ENCODE measurements at regions not wholly inside any gene's neighbourhood (a gene's known extent, or its start where the extent isn't known, plus 50 kb on each side); places are given as distances from the start of the nearest gene placed in this dataset.

DNA sequence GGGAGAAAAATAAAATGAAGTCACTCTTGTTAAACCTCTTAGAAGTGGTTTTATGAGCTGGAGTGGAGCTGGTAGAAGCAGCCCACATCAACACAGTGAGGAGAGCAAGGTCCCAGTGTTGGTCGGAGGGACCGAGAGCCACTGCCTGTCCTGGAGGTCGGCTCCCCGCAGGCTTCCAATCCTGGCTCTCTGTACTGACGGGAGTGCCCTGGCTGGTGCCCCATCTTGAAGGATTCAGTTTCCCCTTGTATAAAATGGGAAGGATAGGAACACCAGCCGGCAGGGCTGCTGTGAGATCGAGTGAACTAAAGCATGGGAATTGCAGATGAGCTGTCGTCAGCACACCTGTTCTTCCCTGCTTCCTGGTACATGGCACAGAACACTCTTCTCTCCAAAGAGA is 104.3 kb upstream of the ID2 start:
- DNase-seq, result no peak

DNA sequence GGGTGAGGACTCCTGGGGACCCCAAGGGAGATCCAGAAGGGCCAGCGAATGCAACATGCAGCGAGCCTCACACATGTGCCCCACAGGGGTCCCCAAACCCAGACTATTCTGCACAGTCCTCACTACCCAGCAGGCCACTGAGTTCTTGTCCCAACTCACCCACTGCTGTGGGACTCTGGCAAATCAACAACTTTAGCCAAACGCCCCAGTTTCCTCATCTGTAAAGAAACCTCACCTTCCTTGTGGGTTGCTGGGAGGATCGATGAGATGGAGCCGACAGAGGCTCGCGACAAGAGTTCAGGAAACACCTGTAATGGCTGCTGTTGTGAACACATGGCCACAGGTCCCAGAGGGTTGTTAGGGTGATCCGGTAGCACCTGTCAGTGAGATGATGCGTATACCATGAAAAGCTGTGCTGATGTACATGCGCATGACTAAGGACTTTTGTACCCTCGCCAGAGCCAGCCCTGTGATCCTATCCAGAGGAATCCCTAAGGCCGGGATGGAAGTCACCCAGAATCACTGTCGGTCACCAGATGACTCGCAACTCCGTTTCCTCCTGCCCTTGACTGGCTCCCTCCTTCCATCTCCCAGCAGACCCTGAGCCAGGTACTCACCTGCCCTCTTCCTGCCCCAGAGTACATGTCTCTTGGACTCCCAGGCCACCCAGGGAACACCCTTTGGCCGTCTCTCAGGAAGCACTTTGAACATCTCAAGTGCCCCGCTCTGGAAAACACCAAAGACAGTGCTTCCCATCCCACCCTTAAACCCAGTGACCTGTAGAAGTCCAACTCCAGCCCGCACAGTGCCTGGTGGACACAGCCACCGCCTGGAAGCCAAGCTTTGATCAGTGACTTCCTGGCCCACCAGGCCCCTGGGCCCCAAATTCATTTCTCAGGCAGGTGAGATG is 103.3 kb upstream of the ID2 start:
- DNase-seq, result no peak

DNA sequence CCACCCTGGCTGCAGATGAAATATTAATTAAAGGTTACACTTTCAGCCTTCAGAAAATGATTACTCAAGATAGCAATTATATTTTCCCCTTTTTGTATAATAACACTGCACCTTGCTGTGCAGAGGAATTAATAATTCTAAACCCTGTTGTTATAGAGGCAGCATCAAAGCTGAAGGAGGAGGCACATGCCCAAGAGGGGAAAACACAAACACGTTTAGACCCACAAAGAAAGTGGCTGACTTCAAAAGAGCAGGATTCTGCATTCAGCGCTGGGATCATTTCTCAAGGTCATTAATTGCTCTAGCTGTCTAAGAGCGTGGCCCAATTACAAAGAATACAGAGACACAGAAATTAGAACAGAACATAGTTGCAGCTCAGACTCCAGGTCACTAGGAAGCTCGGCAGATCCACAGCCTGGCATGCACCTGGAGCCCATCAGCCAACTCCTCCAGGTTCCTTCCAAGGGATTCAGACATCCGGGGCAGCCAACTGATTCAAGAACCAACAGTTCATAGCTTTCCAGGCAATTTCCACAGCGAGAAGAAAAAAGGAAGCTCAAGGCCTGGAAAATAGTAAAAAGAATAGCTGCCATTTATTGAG is 102.3 kb upstream of the ID2 start:
- no peak for DNase-seq

DNA sequence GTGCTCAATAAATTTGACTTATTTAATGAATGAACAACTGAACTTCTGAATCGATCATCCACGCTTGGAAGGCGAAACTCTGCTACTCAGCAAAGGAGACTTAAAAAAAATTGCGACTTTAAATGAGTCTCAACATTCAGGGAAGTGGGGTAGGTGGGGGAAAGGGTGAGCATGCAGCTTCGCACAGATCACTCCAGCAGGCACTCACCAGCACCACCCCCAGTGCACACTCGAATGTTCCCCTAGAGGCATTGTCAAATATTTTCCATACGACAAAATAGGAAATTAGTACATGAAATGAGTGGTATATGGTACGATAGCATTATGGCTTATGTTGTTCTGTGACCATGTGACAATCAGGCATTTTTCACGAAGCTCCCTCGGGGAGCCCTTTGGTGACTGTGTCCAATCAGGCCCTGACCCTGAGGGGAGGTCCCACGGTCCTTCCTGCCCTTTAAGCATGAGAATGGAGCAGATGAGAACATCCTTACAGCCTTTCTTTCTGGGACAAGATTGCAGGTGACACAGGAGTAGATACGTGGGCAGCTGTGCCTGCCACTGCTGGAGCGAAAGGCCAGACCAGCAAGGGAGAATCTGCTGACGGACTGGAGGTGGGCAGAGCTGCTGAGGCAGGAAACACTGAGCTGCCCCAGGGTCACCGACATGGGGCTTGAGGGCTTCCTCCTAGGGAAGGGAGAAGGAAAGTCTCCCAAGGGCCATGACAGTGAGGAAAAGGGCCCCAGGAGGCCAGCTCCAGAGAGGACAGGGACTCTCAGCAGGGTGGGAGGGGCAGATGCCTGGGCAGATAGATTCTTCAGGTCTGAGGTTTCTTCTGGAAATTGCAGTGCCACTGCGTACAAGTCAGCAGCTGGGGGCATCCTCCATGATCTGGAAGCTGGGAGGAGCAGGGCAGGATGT is 101.3 kb upstream of the ID2 start:
- DNase-seq, result no peak

DNA sequence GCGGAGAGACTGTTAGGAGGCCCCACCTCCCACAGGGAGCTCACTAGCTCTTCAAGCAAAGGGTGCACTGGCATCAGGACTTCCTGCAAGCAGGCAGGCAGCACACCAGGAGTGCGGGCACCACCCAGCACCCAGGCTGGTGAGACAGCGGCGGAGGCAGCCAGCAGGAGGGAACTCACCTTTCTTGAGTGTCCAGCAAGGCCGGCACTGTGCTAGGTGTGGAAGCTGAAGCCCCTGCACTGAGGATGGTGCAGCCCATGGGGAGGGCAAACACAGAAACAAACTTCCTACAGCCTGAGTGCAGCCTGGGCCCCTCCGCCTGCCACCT is 100.7 kb upstream of the ID2 start:
- no peak for DNase-seq

DNA sequence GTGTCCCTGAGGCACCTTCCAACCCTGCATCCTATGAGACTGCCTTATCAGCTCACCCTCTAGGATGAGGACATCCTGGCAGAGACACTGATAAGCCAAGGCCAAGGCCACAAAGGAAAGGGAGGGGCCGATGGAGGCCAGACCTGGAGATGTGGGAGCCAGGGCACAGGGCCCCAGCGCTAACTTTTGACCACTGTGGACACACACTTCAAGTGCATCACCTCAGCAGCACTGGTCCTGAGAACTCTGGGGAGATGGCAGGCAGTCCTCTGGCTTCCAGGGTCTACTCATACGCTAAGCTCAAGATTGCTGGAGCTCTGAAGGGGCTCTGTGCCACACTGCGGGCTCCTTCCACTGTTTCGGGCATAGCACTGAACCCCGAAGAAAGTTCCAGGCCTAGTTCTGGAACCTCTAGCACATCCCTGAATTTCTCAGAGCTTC is 100.2 kb upstream of the ID2 start:
- no peak for DNase-seq

DNA sequence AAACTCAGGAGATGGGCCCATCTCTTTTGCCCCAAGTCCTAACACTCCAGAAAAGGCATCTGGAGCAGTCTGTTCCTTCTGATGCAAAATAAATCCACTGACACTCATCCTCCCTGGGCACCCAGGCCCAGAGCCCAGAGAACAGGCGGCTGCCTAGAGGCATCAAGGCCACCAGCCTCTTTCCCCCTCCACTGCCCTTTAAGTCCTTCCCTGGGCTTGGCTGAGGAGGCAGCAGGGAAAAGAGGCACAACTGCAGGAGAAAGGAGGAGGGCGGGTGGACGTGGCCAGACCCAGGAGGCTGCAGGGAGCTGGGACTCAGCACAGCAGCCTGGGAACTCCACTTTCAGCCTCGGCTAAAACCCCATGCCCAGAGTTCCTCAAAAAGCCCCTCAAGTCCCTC is 99.7 kb upstream of the ID2 start:
- DNase-seq, result no peak

DNA sequence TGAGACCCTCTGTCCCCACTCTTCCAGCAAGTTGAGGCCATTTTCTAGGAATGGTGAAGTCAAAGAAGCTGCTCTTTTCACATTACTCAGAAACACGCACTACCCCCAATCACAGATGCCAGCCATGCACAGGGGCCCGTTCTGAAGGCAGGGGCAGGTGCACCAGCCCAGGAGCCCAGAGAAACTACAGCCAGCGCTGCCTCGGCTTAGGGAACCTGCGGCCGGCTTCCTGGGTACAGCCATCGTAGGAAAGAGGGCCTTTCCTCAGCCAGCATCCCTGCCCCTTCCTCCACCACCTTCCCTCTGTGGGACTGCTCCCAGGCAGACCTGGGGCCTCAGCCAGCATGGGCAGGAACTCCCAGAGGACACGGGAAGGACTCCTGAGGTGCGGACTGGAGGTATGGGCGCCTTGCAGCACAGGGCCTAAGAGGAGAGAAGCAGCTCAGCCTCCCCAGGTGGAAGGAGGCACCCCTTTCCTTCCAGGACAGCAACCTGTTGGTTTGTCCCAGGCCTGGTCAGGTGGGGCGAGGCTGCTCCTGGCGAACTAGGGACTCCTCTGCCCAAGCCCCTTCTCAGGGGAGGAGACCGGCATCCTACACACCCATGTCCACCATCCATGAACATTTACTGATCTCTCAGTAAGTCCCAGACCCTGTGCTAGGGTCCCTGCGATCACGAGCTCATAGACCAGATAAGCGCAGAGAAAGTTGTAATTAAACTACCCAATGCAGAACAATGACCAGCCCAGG is 99.0 kb upstream of the ID2 start:
- no peak for DNase-seq

DNA sequence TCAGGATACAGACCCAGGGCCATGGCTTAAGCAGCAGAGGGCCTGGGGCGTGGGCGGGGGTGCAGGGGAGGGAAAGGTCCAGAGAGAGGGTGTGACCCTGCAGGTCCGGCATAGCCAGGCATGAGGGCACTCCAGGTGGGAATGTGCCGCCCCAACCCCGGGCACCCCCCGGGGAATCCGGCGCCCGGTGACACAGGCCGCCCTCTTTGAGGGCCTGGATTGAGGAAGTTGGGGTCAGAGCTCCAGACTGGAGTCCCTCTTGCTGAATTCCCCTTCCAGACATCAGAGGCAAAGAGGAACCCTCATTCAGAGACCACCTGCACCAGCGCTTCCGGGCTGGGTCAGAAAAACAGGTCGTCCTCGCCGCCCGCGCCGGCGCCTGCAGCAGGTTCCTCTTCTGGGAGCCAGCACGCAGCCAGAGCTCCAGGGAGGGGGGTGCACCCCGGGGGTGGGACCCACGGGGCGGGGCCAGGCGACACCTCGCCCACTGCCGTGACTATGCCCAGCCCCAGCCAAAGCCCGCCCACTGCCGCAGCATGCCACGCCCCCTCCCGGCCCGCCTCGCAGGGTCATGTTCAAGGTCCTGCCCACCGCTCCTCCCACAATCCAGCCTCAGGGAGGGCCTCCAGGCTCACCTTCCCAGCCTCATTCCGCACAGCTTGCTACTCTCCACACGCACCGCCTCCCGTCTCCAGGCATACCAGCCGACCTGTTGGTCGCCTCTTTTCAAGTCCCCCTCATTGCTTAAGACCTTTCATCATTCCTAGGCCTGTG is 98.3 kb upstream of the ID2 start:
- DNase-seq, result no peak

DNA sequence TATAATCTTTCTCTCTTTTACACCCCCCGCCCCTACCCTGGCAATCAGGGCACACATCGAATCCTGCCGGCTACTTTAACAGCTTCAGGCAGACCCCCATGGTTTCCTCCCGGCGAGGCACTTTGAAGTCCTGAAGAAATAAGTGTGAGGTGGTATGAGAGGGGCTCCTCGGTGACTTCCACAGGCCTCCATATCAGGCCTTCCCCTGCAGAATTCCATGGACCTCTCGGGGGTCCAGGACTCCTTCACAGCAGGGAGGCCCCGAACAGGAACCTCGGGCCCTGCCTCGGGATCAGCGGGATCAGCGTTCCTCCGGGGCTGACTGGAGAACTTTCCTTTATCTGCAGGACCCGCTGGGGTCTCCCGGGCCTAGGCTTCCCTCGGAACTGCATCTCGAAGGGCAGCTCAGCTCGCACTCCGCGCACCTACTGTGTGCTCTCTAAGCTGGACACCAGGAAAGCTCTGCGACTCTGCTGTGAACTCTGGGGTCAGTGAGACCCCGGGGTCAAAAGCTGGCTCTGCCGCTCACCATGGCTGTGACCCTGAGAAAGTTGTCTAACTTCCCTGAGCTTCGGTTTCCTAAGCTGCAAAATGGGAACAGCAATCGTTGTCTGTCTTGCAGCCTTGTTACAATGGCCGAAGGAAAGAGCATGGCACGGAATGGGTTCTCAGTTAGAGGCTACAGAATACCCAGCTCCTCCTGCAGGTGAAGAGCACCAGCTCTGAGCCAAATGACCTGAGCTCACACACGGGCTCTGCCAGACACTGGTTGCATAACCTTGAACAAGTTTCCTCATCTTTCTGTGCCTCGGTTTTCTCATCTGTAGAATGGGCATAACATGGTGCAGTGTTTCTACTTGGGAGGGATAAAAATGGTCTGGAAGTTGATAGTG is 97.4 kb upstream of the ID2 start:
- DNase-seq, result no peak

DNA sequence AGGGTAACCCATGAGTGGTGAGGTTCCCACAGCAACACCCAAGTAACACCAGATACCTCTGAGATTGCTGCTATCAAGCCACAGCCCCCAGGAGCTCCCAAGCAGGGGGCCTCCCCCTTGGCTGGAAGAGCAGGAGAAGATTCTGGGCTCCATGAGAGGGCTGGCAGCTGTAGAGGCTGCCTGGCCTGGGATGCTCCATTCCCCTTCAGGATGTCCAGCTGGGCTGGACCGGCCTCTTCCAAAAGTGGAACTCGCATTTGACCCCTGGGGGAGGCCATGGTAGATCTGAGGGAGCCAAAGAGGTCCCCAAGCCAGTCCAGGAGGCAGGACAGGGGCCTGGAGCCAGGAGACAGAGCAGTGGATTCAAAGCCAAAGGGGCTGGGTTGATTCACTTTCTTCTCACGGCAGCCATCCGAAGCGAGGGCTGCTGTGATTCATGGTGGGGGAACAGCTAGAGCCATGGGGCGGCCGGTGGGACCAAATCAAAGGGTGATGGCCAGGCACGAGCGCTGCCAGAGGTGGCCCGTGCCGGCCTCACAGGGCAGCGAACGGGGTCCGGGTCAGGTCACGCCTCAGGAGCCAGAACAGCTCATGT is 95.3 kb upstream of the ID2 start:
- DNase-seq, result no peak

DNA sequence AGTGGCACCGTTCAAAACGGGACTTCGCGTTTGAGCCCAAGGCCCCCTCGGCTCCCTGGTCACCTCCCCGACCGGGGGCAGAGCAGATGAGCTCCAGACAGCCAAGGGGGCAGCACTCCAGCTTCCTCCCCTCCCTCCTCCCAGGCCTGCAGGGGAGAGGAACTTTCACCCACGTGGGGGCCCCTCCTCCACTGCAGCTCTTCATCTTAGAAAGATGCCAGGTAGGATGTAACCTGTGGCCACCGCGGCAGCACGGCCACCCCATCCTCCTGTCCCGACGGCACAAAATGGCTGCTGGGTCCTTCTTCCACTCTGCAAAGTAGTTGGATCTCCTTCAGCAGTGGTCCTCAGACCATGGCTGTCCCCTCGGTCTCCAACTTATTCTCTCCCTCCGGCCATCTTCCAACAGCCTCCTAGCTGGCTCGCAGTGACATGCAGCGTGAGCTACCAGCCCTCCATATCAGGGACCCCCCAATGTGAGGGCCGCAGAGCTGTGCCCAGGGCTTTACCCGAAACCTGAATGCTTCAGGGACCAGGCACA is 94.5 kb upstream of the ID2 start:
- no peak for DNase-seq

DNA sequence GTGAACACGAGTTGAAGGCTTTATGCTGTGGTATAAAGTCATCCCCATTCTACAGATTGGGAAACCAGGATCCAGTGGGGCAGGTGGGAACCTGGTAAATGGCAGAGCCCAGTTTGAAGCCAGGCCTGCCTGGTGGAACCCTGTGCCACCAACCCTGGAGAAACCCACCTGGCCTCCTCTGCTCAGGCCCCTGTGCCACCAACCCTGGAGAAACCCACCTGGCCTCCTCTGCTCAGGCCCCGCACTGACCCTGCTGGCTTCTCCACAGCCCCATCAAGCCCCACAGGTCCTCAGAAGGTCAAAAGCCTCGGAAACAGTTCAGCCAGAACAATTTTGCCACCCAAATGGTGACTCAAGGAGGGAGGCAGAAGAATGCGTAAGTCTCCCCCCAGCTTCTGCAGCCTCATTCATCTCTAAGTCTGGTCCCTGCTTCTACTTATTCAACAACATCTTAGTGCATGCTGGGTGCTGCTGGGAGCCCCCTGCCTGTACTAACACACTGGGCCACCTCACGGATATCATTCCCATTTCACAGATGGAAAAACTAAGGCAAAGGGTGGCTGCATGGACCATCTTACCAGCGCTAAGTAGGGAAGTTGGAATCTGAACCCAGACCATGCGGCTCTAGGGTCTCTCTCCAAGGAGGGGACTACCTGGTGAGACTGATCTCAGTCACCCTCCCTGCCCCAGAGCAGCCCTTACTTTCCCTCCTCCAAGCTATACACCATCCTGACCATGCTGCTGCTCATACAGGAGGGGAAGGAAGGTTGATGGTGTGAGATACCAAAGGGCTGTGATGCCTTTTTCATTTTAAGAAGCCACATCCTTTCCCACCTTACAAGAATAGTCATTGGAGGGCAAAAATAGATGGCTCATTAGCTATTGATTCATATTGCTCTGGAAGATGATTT is 93.7 kb upstream of the ID2 start:
- DNase-seq, result no peak

DNA sequence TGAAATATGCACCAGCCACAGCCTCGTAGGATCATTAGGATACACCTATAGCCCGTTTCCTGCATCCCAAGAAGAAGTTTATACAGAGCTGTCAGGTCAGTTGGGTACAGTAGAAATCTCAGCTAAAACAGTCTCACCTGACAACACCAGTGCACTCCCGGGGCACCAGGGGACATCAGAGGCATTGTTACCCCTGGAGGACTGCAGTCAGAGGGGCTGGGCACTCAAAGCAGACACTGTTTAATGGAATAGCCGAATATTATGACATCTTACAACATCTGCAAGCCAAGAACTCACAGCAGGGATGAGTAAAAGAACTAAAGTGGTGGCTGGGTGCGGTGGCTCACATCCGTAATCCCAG is 93.0 kb upstream of the ID2 start:
- DNase-seq, result no peak

DNA sequence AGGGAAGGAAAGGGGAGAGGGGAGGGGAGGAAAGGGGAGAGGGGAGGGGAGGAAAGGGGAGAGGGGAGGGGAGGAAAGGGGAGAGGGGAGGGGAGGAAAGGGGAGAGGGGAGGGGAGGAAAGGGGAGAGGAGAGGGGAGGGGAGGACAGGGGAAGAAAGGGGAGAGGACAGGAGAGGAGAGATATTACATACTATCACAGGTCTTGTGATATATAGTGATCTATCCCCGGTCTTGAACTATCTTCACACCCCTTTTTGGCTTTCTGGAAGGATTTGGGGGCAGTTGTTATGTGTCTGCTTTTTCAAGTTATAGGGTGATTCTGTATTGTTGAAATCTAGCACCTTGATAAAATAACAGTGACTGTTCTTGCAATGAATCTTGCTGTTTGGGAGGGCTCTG is 92.1 kb upstream of the ID2 start:
- no peak for DNase-seq

DNA sequence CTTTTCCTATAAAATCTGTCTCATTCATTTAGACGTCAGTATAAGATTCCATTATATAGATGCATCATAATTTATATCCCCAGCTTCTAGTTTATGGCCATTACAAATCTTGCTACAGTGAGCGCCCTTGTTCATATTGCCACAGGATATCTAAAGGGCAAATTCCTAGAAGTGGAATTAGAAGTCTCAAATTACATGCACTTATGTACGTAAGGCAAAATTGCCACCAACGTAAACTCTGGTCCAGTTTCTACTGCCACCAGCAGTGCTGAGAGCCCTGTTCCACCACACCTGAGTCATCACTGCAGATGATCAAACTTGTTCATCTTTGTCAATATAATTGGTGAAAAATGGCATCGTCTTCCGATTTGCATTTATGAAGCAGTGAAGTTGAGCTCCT is 90.9 kb upstream of the ID2 start:
- no peak for DNase-seq

DNA sequence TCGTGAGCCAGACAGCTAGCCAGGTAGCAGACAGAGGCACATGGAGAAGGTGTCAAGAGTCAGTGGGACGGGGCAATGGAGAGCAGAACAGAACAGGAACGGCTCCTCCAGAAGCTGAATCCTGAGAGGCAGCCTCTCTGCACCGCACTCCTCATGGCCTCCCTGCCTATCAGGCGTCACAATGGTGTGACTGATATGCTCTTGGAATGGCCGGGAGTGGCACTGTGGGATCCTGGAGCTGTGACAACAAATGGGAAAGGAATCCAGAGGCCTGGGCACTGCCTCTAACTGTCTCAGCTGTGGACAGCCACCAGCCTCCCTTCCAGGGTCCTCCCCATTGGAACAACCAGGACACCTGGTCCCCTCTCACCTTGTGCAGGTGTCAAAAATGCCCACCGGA is 89.1 kb upstream of the ID2 start:
- no peak for DNase-seq

DNA sequence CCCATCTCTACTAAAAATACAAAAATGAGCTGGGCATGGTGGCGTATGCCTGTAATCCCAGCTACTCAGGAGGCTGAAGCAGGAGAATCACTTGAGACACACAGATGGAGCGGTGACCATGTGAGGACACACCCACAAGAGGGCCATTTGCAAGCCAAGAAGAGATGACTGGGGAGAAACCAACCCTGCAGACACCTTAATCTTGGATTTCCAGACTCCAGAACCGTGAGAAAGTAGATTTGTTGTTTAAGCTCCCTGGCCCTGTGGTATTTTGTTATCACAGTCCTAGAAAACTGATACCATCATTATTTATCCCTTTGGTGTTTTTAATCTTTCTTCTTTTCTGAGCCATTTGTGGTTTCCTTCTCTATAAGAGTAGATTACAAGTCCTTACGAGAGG is 88.6 kb upstream of the ID2 start:
- no peak for DNase-seq

DNA sequence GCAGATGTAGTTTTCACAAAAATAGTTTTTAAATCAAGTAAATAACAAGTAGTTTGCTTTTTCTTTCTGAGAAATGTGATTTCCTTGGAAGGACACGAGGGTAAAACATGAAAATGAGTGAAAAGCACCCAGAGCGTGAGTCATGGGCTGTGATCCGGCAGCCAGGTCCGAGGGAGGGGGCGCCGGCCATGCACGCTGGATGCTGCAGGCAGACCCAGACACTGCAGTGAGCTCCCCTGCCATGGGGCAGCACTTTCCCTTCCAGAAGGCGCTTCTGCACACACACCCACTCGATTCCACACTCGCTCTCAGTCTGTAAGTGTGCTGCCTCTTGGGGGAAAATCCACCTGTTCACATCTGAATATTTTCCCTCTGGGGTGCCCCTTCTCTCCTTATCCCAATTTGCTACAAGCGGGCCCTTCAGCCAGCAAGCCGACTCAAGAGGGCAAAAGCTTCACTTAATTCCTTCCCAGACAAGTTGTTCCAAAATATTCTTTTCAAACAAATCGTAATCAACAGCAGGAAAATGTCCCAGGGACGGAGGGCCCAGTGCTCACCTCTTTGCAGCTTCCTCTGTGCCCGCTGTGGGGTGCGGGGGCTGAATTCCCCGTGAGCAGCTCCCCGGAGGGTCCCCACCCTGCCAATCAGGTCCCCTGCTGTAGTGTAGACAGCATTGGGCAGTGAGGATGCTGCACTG is 87.0 kb upstream of the ID2 start:
- DNase-seq, result no peak
